Colonic mucosa (tissue), 4 donors: ENCODE measurements at regions not wholly inside any gene's neighbourhood (a gene's known extent, or its start where the extent isn't known, plus 50 kb on each side); places are given as distances from the start of the nearest gene placed in this dataset.

Experiments used
- DNase-seq: peaks from one replicate; pipeline ENCODE4 v3.0.0-alpha.2; 2020
- H3K27ac ChIP-seq: fragments of 200-600 bp; one replicate; pipeline ENCODE4 v1.8.0; 2021
- H3K27me3 ChIP-seq: fragments of 200-600 bp; one replicate; pipeline ENCODE4 v1.8.0; 2021
- H3K36me3 ChIP-seq: fragments of 200-600 bp; one replicate; pipeline ENCODE4 v1.8.0; 2021
- H3K4me1 ChIP-seq: fragments of 200-600 bp; one replicate; pipeline ENCODE4 v1.8.0; 2021; ENCODE audit warnings: mild to moderate bottlenecking
- H3K4me3 ChIP-seq: fragments of 200-600 bp; one replicate; pipeline ENCODE4 v1.8.0; 2021
- H3K9ac ChIP-seq, 2 donors: one replicate each; pipeline ENCODE4 v1.7.0; 2013; ENCODE audit warnings: control low read depth in 2 of 2, low read depth in 2 of 2, low read length in 2 of 2
- H3K9me3 ChIP-seq: fragments of 200-600 bp; one replicate; pipeline ENCODE4 v1.8.0; 2021
- intact Hi-C: fragments of 100-400 bp; cut with DNase I; formaldehyde crosslinking; loops from one replicate; pipeline ENCODE4 v1.14.1; 2022
- TF ChIP-seq, protein P1 (sequence below): fragments of 200-600 bp; IDR thresholded peaks from one replicate; pipeline ENCODE4 v1.8.0; 2022; ENCODE audit warnings: antibody characterized with exemption, mild to moderate bottlenecking
- donor health status: healthy.
- donor health status: DM: no; HTN: no; CAD: no.
- donor health status: DM: no; HTN: no; CAD: no.

DNA sequence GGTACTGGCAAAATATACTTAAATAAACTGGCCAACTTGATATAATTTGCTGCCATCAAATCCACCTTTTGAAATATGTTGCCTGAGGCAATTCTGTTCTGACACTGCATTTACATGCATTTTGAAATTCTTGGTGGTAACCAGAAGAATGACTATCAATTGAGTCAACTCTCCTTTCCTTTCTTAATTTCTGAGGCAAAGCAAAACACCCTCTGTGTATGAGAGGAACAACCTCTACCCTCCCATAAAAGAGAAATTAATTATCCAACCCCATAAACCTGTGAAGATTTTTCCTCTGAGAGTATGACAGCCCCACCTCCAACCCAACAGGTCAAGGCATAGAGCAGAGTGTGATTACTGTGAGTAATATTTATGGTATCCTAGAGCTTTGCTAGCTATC, 286.8 kb downstream of the NR2F1-AS1 start:
- intact Hi-C loops: no loop called here
- no peak overlapping the region for H3K27ac ChIP-seq

DNA sequence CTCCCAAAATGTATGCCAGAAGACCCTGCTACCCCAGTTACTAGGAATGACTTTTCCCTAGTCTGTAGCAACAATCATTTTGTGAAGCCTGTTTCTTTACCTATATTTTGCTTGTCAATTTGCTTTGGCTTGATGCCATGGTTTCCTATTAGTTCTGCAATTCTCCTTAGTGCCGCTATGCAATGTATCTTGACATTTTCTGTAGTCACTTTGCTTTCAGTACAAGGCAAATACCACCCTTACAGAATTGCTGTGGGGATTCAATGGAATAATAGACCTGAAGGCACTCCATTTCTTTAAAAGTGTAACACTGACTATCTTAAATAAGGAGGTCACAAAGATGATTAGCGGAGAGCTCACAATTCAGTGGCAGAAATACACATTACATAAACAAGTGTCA, 291.1 kb downstream of the NR2F1-AS1 start:
- Histone ChIP-seq H3K27me3 (no peaks in the 10 kb centered on the region), H3K36me3 (no peaks in the 10 kb centered on the region), H3K4me1 (no peaks in the 10 kb centered on the region), H3K4me3 (no peak overlapping the region), H3K9ac (no peak overlapping the region), H3K9me3 (no peaks in the 10 kb centered on the region), H3K27ac (no peak overlapping the region)
- DNase-seq: no peak
- TF ChIP-seq, protein P1, sequence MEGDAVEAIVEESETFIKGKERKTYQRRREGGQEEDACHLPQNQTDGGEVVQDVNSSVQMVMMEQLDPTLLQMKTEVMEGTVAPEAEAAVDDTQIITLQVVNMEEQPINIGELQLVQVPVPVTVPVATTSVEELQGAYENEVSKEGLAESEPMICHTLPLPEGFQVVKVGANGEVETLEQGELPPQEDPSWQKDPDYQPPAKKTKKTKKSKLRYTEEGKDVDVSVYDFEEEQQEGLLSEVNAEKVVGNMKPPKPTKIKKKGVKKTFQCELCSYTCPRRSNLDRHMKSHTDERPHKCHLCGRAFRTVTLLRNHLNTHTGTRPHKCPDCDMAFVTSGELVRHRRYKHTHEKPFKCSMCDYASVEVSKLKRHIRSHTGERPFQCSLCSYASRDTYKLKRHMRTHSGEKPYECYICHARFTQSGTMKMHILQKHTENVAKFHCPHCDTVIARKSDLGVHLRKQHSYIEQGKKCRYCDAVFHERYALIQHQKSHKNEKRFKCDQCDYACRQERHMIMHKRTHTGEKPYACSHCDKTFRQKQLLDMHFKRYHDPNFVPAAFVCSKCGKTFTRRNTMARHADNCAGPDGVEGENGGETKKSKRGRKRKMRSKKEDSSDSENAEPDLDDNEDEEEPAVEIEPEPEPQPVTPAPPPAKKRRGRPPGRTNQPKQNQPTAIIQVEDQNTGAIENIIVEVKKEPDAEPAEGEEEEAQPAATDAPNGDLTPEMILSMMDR: no peak
- intact Hi-C loops: no loop called here

More for the DNA sequence above, 286.8 kb downstream of the NR2F1-AS1 start:
- no peaks in the 10 kb centered on the region for H3K4me1 ChIP-seq
- TF ChIP-seq, protein P1: no peak
- no peak overlapping the region for H3K9ac ChIP-seq
- no peaks in the 10 kb centered on the region for H3K27me3 ChIP-seq
- no peak overlapping the region for H3K4me3 ChIP-seq
- no peak for DNase-seq
- H3K9me3 ChIP-seq: no peaks in the 10 kb centered on the region
- H3K36me3 ChIP-seq: no peaks in the 10 kb centered on the region

DNA sequence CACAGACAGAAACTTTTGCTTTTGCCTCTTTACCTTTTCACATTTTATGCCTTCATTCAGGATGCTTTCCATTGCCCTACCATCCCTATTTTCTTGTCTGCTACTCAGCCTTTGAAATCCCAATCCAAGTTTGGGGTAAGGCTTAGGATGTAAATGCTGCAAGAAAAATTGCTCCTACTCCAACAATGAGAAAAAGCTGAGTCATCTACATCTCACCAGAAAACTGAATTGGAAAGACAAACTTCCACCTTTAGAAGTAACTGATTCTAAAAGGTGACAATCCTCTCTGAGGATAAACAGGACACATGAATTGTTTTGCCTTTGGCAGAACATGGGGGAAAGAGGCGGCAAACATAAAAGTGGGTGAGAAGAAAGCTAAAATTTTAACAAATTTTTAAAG, 295.6 kb downstream of the NR2F1-AS1 start:
- H3K27ac ChIP-seq: no peak overlapping the region
- DNase-seq: no peak
- H3K9me3 ChIP-seq: no peaks in the 10 kb centered on the region
- intact Hi-C loops: no loop called here
- H3K27me3 ChIP-seq: no peaks in the 10 kb centered on the region
- H3K36me3 ChIP-seq: no peaks in the 10 kb centered on the region
- H3K4me3 ChIP-seq: no peak overlapping the region
- H3K4me1 ChIP-seq: no peaks in the 10 kb centered on the region
- no peak overlapping the region for H3K9ac ChIP-seq
- TF ChIP-seq, protein P1: no peak

DNA sequence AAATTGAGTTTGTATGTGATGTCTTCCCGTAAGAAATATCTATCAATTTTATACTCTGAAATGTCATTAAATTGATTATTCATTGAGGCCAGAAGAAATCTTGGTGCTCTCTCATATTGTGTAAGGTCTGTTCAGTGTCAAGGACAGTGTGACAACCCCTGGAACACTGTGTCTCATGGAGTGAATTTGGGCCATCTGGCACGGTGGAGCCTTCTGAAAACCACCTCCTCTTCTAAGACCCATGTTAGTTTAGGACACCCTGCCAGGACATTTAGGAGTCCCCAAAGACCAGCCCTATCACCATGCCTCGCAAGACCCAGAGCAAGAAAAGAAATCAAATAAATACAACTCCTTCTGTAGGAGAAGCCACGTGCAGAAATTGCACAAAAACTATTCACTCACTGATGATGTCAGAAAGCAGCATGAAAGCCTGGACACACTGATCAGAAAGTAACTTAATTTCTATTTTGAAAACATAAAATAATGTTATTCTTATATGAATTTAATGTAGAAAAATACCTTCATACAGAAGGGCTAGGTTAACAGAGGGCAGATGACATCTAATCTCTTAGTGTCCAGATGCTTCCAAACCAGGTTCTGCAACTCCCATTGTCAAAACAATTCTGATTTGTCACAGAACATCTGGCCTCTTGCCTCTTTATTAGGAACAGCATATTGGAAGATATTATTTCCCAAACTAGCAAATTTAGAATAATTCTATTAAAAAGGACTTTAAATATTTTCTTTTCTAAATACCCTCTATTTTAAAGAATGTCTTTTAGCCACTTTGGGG, 298.8 kb downstream of the NR2F1-AS1 start:
- no peak overlapping the region for H3K4me3 ChIP-seq
- no peak overlapping the region for H3K27ac ChIP-seq
- TF ChIP-seq, protein P1: no peak
- H3K36me3 ChIP-seq: no peaks in the 10 kb centered on the region
- DNase-seq: no peak
- intact Hi-C loops: no loop called here
- H3K9ac ChIP-seq: no peak overlapping the region
- no peaks in the 10 kb centered on the region for H3K9me3 ChIP-seq
- no peaks in the 10 kb centered on the region for H3K27me3 ChIP-seq
- H3K4me1 ChIP-seq: no peaks in the 10 kb centered on the region

DNA sequence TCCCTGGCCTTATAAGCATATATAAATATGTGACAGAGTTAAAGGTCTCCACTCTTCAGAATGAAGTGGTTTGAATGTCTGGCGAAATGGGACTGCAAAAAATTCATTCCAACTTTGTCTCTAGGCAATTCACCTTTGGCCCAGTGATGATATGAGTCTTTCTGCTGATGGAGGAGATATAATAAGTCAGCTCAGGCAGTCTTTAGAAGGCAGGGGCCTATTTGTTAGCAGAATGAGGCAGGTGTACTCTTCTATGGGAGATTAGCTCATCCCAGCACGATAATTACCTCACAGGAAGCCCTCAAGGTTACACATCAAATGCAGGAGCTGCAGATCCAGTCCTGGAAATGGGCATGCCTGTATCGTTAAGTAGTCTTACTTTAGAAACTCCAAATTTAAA, 300.5 kb downstream of the NR2F1-AS1 start:
- H3K27me3 ChIP-seq: no peaks in the 10 kb centered on the region
- intact Hi-C loops: no loop called here
- H3K9me3 ChIP-seq: no peaks in the 10 kb centered on the region
- no peak for DNase-seq
- H3K4me1 ChIP-seq: no peaks in the 10 kb centered on the region
- H3K36me3 ChIP-seq: no peaks in the 10 kb centered on the region
- TF ChIP-seq, protein P1: no peak
- no peak overlapping the region for H3K27ac ChIP-seq
- H3K9ac ChIP-seq: no peak overlapping the region
- no peak overlapping the region for H3K4me3 ChIP-seq
